LNCAP (cell line): ENCODE measurements at regions not wholly inside any gene's neighbourhood (a gene's known extent, or its start where the extent isn't known, plus 50 kb on each side); places are given as distances from the start of the nearest gene placed in this dataset.

Experiments
- CTCF ChIP-seq: fragments of 450-650 bp; IDR thresholded peaks from 2 replicates; pipeline ENCODE4 v1.5.1; 2017; ENCODE audit warnings: mild to moderate bottlenecking

GRCh38 chr5:13470263-13470662 is 474.2 kb downstream of the DNAH5 start:
- TF ChIP-seq CTCF: no peak

GRCh38 chr5:13464532-13465193 is 479.8 kb downstream of the DNAH5 start:
- no peak for TF ChIP-seq CTCF

- no peak for TF ChIP-seq CTCF
Measured at GRCh38 chr5:13460587-13460986, 483.9 kb downstream of the DNAH5 start.

- TF ChIP-seq CTCF: no peak
Measured at GRCh38 chr5:13454050-13454449, 490.4 kb downstream of the DNAH5 start.

GRCh38 chr5:13448843-13449242 is 495.6 kb downstream of the DNAH5 start:
- no peak for TF ChIP-seq CTCF

- TF ChIP-seq CTCF: no peak
Measured at GRCh38 chr5:13439430-13439829, 505.1 kb downstream of the DNAH5 start.

- no peak for TF ChIP-seq CTCF
Measured at GRCh38 chr5:13427827-13428557, 516.5 kb downstream of the DNAH5 start.
